Kidney epithelial cell (primary cell): ENCODE measurements at regions not wholly inside any gene's neighbourhood (a gene's known extent, or its start where the extent isn't known, plus 50 kb on each side); places are given as distances from the start of the nearest gene placed in this dataset.
"Not testable (repeated sequence)": the region's sequence is repeated elsewhere in the genome, so short reads cannot be mapped to it uniquely, and the experiment has no call there.

Source experiments
- DNase-seq: peaks from one replicate; pipeline ENCODE4 v3.0.0-alpha.2; 2010; ENCODE audit warnings: low read depth
- H3K27me3 ChIP-seq: 2 replicates; pipeline ENCODE4 v1.6.0; 2011; ENCODE audit warnings: low read length; ENCODE audit not compliant: control insufficient read depth, insufficient read depth
- H3K36me3 ChIP-seq: 2 replicates; pipeline ENCODE4 v1.5.1; 2011; ENCODE audit warnings: low read length; ENCODE audit not compliant: control insufficient read depth, insufficient read depth
- H3K4me3 ChIP-seq: 2 replicates; pipeline ENCODE4 v1.5.1; 2011; ENCODE audit warnings: low read depth, mild to moderate bottlenecking, control low read depth, low read length
- TF ChIP-seq, protein P1 (sequence below): IDR thresholded peaks from 2 replicates; pipeline ENCODE4 v1.5.1; 2011; ENCODE audit warnings: mild to moderate bottlenecking, moderate library complexity, low read length, control low read depth, inconsistent platforms; ENCODE audit not compliant: insufficient read depth, poor library complexity, severe bottlenecking

DNA sequence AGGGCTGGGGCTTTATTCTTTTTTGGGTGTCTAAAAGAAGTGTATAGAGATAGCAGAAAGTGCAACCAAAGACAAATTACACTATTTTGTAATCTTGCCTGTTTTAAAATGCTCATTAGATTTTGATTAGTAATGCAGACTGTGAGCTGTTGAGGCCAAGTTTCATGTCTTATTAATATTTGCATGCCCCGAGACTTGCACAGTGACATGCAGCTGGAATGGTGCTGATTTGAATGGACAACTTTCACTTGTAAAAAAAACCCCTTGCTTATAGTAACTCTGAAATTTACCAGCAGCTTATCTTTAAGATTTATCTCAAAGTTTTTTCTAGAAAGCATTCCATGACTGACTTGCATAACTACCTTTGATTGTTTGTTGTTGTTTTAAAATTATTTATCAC, 835.1 kb upstream of the IGFBP7 start:
- no peak for DNase-seq
- TF ChIP-seq, protein P1, sequence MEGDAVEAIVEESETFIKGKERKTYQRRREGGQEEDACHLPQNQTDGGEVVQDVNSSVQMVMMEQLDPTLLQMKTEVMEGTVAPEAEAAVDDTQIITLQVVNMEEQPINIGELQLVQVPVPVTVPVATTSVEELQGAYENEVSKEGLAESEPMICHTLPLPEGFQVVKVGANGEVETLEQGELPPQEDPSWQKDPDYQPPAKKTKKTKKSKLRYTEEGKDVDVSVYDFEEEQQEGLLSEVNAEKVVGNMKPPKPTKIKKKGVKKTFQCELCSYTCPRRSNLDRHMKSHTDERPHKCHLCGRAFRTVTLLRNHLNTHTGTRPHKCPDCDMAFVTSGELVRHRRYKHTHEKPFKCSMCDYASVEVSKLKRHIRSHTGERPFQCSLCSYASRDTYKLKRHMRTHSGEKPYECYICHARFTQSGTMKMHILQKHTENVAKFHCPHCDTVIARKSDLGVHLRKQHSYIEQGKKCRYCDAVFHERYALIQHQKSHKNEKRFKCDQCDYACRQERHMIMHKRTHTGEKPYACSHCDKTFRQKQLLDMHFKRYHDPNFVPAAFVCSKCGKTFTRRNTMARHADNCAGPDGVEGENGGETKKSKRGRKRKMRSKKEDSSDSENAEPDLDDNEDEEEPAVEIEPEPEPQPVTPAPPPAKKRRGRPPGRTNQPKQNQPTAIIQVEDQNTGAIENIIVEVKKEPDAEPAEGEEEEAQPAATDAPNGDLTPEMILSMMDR = no peak
- Histone ChIP-seq H3K4me3 (no peak overlapping the region), H3K27me3 (no peaks in the 10 kb centered on the region), H3K36me3 (no peaks in the 10 kb centered on the region)

DNA sequence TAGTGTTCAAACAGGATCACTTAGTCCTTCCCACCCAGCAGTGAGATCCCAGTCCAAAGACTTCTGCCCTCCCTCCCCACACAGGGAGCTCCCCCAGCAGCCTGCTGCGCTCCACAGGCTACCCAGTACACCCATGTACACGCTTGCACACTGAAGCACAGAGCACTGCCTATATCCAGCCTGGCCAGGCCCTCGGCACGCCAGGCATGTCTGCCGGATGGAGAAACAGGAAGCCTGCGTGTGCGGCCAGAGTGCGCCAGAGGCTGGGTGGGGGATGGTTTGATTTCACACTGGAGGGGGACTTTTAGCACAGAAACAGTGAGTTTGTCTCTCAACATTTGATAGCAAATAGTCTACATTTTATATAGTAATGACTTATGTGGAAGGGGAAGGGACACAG, 833.5 kb upstream of the IGFBP7 start:
- Histone ChIP-seq H3K4me3 (no peak overlapping the region), H3K27me3 (no peaks in the 10 kb centered on the region), H3K36me3 (no peaks in the 10 kb centered on the region)
- no peak for DNase-seq
- TF ChIP-seq, protein P1 = no peak

DNA sequence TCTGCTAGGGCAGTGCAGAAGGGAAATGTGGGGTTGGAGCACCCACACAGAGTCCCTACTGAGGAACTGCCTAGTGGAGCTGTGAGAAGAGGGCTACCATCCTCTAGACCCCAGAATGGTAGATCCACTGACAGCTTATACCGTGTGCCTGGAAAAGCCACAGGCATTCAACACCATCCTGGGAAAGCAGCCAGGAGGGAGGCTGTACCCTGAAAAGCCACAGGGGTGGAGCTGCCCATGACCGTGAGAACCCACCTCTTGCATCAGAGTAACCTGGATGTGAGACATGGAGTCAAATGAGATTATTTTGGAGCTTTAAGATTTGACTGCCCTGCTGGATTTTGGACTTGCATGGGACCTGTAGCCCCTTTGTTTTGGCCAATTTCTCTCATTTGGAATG, 827.1 kb upstream of the IGFBP7 start:
- H3K36me3 ChIP-seq, H3K27me3 ChIP-seq, DNase-seq: not testable (repeated sequence)

DNA sequence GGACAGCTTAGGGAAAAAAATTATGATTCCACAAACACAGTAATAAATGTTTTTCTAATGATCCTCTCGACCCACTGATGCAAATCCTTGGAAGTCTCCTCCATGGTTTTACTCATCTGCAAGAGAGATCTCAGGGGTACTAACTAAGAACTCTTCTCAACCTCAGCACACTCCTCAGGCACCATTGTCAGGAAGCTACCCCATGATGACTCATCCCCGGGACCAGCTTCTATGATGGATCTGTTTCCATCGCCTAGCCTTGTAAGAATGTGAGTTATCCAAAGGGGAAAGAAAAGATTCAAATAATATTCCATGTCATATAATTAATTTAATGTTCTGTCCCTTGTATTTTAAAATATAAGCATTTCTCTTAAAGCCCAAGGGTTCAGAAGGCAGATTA, 816.1 kb upstream of the IGFBP7 start:
- Histone ChIP-seq H3K27me3 (no peaks in the 10 kb centered on the region), H3K4me3 (no peak overlapping the region)

More for the DNA sequence above, 827.1 kb upstream of the IGFBP7 start:
- not testable (repeated sequence) for H3K4me3 ChIP-seq

DNA sequence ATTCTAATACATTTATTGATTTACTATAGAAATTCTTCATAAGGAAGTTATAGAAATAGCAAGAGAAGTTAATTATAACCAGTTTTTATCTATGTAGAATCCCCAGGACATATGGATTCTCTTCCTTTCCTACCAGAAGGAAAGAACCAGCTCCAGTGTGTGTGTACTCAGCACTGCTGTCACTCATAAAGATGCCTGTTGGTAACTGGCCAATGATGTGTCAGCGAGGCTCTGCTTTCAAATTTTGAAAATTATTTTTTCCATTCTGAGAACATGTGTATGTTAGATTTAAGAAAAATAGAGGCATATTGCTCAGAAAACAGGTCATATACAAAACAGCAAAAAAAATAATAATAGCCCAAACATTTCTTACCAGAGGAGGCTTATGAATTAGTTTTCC, 814.8 kb upstream of the IGFBP7 start:
- Histone ChIP-seq H3K36me3 (no peaks in the 10 kb centered on the region), H3K4me3 (no peak overlapping the region), H3K27me3 (no peaks in the 10 kb centered on the region)
- DNase-seq = no peak
- TF ChIP-seq, protein P1 = no peak

More for the DNA sequence above, 816.1 kb upstream of the IGFBP7 start:
- TF ChIP-seq, protein P1 = no peak
- no peaks in the 10 kb centered on the region for H3K36me3 ChIP-seq
- DNase-seq = no peak

DNA sequence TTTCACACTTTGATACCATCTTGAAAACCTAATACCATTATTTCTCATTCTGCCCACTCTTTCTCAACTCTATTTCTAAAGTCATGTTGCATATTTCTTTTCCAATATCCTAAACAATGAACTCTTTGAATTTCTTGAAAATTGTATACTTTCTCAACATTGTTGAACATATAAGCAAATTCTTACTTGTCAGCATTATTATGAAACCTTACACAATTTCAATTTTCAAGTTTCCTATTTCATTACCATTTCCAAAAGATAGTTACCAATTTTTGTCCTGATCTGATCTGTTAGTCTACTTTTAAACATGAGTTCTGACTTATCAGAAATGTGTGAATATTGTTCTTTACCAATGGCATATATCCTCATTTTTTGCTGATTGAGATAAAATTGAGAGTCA, 806.3 kb upstream of the IGFBP7 start:
- Histone ChIP-seq H3K36me3 (no peaks in the 10 kb centered on the region), H3K4me3 (no peak overlapping the region), H3K27me3 (no peaks in the 10 kb centered on the region)
- TF ChIP-seq, protein P1 = no peak
- DNase-seq = no peak

DNA sequence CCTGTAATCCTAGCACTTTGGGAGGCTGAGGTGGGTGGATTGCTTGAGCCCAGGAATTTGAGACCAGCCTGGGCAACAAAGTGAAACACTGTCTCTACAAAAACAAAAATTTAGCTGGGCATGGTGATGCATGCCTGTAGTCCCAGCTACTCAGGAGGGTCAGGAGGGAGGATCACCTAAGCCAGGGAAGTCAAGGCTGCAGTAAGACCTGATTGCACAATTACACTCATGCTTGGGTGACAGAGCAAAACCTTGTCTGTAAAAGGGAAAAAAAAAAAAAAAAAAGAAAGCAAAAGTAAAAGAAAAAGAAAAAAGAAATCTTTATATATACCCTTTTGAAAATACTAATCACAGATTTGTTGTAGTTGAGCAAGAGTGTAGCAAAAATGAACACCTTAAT, 801.0 kb upstream of the IGFBP7 start:
- peak; percentile 41 for DNase-seq
- Histone ChIP-seq H3K36me3 (no peaks in the 10 kb centered on the region), H3K4me3 (no peak overlapping the region), H3K27me3 (no peaks in the 10 kb centered on the region)
- TF ChIP-seq, protein P1 = no peak
